Right renal pelvis (tissue), 4 donors: ENCODE measurements at regions not wholly inside any gene's neighbourhood (a gene's known extent, or its start where the extent isn't known, plus 50 kb on each side); places are given as distances from the start of the nearest gene placed in this dataset.

Source experiments
- DNase-seq, 4 donors: peaks; one replicate each; pipeline ENCODE4 v3.0.0-alpha.2; 2013; ENCODE audit warnings: low read depth in 4 of 4, low spot score in 3 of 4, missing footprints in 1 of 4

- DNase-seq, result no peak
Observed at GRCh38 chr1:38581396-38581795, 278.2 kb downstream of the RRAGC start.

- no peak for DNase-seq
Observed at GRCh38 chr1:38580594-38580993, 279.0 kb downstream of the RRAGC start.

GRCh38 chr1:38579056-38579455 lies 280.5 kb downstream of the RRAGC start:
- DNase-seq, result no peak

- no peak for DNase-seq
Observed at GRCh38 chr1:38578271-38578951, 281.2 kb downstream of the RRAGC start.

GRCh38 chr1:38577937-38578270 lies 281.7 kb downstream of the RRAGC start:
- no peak for DNase-seq

- DNase-seq, result no peak
Observed at GRCh38 chr1:38577385-38577784, 282.2 kb downstream of the RRAGC start.

- DNase-seq, result no peak
Observed at GRCh38 chr1:38576241-38576640, 283.3 kb downstream of the RRAGC start.

GRCh38 chr1:38571726-38572125 lies 287.8 kb downstream of the RRAGC start:
- no peak for DNase-seq

- no peak for DNase-seq
Observed at GRCh38 chr1:38570657-38570975, 289.0 kb downstream of the RRAGC start.

GRCh38 chr1:38569932-38570656 lies 289.5 kb downstream of the RRAGC start:
- no peak for DNase-seq

GRCh38 chr1:38568061-38568857 lies 291.3 kb downstream of the RRAGC start:
- no peak for DNase-seq

GRCh38 chr1:38567401-38567800 lies 292.2 kb downstream of the RRAGC start:
- DNase-seq, result no peak

GRCh38 chr1:38565020-38565491 lies 294.5 kb downstream of the RRAGC start:
- DNase-seq, result no peak

- no peak for DNase-seq
Observed at GRCh38 chr1:38563942-38564735, 295.4 kb downstream of the RRAGC start.

GRCh38 chr1:38561725-38562124 lies 297.8 kb downstream of the RRAGC start:
- DNase-seq, result no peak

GRCh38 chr1:38561110-38561509 lies 298.5 kb downstream of the RRAGC start:
- DNase-seq, result no peak

- no peak for DNase-seq
Observed at GRCh38 chr1:38560457-38560856, 299.1 kb downstream of the RRAGC start.

- DNase-seq, result no peak
Observed at GRCh38 chr1:38559446-38560165, 300.0 kb downstream of the RRAGC start.

GRCh38 chr1:38558500-38559445 lies 300.8 kb downstream of the RRAGC start:
- DNase-seq, result no peak
